ENCODE measurements at regions not wholly inside any gene's neighbourhood (a gene's known extent, or its start where the extent isn't known, plus 50 kb on each side); places are given as distances from the start of the nearest gene placed in this dataset.
A peak's percentile ranks its signal among the peaks of the same experiment; 100 is the strongest.
"Not testable (repeated sequence)": the region's sequence is repeated elsewhere in the genome, so short reads cannot be mapped to it uniquely, and the experiment has no call there.

- peak; percentile 30 for DNase-seq
These were observed 113.1 kb downstream of the KLF5 start for GRCh38 chr13:73171926-73172325.

DNA sequence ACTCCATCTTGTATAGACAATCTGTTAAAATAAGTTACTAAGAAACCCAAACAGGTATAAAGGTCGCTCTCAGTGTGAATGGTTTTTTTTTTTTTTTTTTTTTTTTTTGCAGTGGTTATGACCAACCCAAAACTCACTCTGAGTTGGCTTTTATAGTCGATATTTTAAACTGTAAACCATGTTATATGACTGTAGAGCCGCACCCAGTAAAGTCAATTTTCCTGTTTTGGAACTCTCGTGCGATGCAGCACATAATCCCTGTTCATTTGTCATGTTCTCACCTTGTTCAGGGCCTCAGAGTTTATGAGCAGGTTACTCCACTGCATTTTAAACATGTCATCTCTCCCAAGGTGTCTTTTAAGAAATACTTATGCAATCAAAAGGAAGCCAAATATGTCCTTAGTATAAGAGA is 112.5 kb downstream of the KLF5 start:
- no peak for DNase-seq

GRCh38 chr13:73169971-73170370 is 111.2 kb downstream of the KLF5 start:
- peak; percentile 8 for DNase-seq

DNA sequence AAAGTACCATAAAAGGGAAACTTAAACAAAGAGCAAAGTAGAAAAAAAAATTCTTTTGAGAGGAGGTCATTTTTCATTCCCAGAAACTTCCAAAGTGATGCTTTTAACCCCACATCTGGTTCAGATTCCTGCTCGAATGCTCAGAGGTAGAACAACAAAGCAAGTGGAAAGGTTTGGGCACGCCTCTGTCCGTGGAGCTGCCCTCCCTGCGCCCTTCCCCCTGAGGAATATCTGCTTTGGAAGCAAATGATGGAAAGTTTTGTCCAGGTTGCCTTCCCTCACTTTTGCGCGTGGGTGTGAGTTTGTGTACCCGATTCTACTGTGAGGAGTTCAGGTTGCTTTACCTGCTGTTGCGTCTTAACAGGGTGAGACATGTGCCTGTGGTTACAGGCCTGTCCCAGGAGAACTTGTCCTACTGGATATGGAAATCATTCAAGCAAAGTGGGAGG is 110.2 kb downstream of the KLF5 start:
- peak; percentile 85 for DNase-seq

GRCh38 chr13:73168226-73168952 is 109.6 kb downstream of the KLF5 start:
- peak; percentile 29 for DNase-seq

- peak; percentile 24 for DNase-seq
These were observed 108.4 kb downstream of the KLF5 start for GRCh38 chr13:73167028-73167820.

GRCh38 chr13:73166204-73166603 is 107.4 kb downstream of the KLF5 start:
- no peak for DNase-seq

- DNase-seq: no peak
These were observed 104.4 kb downstream of the KLF5 start for GRCh38 chr13:73162912-73163911.

- not testable (repeated sequence) for DNase-seq
These were observed 101.7 kb downstream of the KLF5 start for GRCh38 chr13:73160371-73161031.

- DNase-seq: peak; percentile 77
These were observed 100.0 kb downstream of the KLF5 start for GRCh38 chr13:73158851-73159250.

DNA sequence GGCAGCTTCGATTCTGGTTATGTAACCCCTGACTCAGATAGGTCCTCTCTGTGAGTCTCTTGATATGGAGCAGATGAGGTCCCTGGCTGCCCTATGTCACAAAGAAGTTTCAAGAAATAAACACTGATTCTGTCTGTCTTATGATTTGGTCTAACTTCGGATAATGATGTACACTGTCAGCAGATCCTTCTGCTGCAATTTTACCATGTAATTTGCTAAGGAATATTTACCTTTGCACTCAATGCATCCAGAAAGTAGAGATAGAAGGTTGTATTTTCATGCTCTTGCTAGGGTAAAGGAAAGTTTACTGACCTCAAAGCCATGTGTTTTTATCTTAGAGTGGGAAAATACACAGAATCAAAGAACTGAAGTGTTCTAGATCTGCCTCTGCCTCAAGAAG is 98.2 kb downstream of the KLF5 start:
- no peak for DNase-seq

GRCh38 chr13:73146707-73147106 is 87.9 kb downstream of the KLF5 start:
- DNase-seq: peak; percentile 27

- DNase-seq: no peak
These were observed 83.3 kb downstream of the KLF5 start for GRCh38 chr13:73142071-73142470.

- DNase-seq: no peak
These were observed 82.5 kb downstream of the KLF5 start for GRCh38 chr13:73141292-73141771.

GRCh38 chr13:73140801-73141200 is 82.0 kb downstream of the KLF5 start:
- no peak for DNase-seq

DNA sequence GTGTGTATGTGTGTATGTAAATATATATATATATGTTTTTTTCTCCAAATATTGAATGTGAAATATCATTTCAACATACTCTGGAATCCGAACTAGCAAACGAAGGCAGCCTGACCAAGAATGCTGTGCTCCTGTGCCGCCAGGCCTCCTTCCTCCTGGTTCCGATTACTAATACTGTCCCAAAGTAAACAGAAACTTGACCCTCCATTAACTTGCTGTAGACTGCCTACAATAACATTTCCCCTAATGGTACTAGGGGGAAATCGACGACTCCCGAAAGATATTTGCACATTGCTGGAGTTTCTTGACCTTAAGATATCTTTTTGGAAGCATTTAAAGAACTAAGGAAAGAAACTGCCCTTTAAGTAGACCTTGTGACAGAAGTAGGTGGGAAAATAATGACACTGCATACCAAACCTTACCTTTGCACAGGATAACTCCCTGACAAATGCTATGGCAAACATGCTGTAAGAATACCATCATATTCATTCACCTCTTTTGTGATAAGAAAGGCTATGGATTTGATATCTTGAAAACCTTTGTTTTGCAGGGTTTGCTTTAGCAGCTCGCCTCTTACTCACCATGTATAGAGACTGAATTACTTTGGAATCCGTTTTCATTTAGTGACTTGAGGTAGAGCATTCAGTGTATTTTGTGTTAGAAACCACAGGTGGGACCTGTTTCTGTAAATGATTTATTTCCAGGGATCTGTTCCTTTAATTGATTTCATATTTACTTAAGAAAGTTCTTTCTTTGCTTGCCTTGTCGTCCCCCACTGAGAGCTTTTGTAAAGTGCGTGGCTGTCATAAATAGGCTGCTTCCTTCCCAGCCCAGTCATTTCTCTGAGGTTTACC is 80.1 kb downstream of the KLF5 start:
- peak; percentile 28 for DNase-seq

DNA sequence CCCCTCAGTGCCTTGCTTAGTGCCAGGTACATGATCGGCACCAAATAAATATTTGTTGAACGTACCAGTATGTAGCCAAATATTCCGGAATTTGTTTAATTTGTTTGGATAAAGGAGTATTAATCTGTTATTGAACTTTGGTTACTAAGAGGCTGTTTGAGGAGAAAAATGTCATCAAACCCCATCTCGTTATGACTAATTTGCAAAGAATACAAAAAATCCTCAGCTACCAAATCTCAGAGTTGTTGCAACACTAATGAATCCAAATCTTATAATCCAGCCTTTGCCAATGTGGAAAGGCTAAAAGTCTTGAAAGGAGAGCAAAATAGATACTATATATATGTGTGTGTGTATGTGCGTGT is 79.5 kb downstream of the KLF5 start:
- peak; percentile 44 for DNase-seq

- no peak for DNase-seq
These were observed 78.0 kb downstream of the KLF5 start for GRCh38 chr13:73136776-73137175.

GRCh38 chr13:73133531-73133930 is 74.7 kb downstream of the KLF5 start:
- no peak for DNase-seq

GRCh38 chr13:73131247-73131646 is 72.4 kb downstream of the KLF5 start:
- DNase-seq: no peak

- DNase-seq: no peak
These were observed 70.2 kb downstream of the KLF5 start for GRCh38 chr13:73129023-73129422.

Measured in fibroblast of upper back skin (primary cell).